Activated CD4-positive, alpha-beta T cell treated with anti-CD3 and anti-CD28 coated beads, Interleukin-2, amount 10 ng/mL, durations not matched to agents 7 days and 5 days (primary cell): ENCODE measurements at regions not wholly inside any gene's neighbourhood (a gene's known extent, or its start where the extent isn't known, plus 50 kb on each side); places are given as distances from the start of the nearest gene placed in this dataset.

Source experiments
- CTCF ChIA-PET: fragments of 350-600 bp; sonication (Branson Sonifier 250); formaldehyde crosslinking; loops from one replicate; lab custom pipeline; 2021; ENCODE audit warnings: antibody characterized with exemption; lab: Charles Lee
- POLR2A ChIA-PET: fragments of 350-600 bp; sonication (Branson Sonifier 250); formaldehyde crosslinking; loops from one replicate; lab custom pipeline; 2021; ENCODE audit warnings: antibody characterized with exemption; lab: Charles Lee
- DNase-seq: peaks from one replicate; pipeline ENCODE4 v3.0.0-alpha.2; 2020
- H3K27ac Mint-ChIP-seq: one replicate; pipeline ENCODE4 v1.8.0; 2021; ENCODE audit warnings: mild to moderate bottlenecking, moderate library complexity, mixed read lengths
- H3K27me3 Mint-ChIP-seq: one replicate; pipeline ENCODE4 v1.8.0; 2021; ENCODE audit warnings: mixed read lengths
- H3K36me3 Mint-ChIP-seq: one replicate; pipeline ENCODE4 v1.8.0; 2021; ENCODE audit warnings: low read depth, mixed read lengths
- H3K4me1 Mint-ChIP-seq: one replicate; pipeline ENCODE4 v1.8.0; 2021; ENCODE audit warnings: mixed read lengths
- H3K4me3 Mint-ChIP-seq: one replicate; pipeline ENCODE4 v1.8.0; 2021; ENCODE audit warnings: mild to moderate bottlenecking, moderate library complexity, mixed read lengths
- H3K9me3 Mint-ChIP-seq: one replicate; pipeline ENCODE4 v1.8.0; 2021; ENCODE audit warnings: mixed read lengths

GRCh38 chr15:36221992-36222391 is 357.4 kb upstream of the CDIN1 start:
- H3K4me3 Mint-ChIP-seq = no peak overlapping the region
- ChIA-PET CTCF (no interaction called here), POLR2A (no interaction called here)
- H3K27ac Mint-ChIP-seq = no peak overlapping the region
- no peaks in the 10 kb centered on the region for H3K4me1 Mint-ChIP-seq
- H3K9me3 Mint-ChIP-seq = peaks cover 9% of the 10 kb centered on the region
- H3K36me3 Mint-ChIP-seq = no peaks in the 10 kb centered on the region
- DNase-seq = no peak
- no peaks in the 10 kb centered on the region for H3K27me3 Mint-ChIP-seq

- H3K36me3 Mint-ChIP-seq = no peaks in the 10 kb centered on the region
These were observed 348.6 kb upstream of the CDIN1 start for GRCh38 chr15:36230776-36231175.

DNA sequence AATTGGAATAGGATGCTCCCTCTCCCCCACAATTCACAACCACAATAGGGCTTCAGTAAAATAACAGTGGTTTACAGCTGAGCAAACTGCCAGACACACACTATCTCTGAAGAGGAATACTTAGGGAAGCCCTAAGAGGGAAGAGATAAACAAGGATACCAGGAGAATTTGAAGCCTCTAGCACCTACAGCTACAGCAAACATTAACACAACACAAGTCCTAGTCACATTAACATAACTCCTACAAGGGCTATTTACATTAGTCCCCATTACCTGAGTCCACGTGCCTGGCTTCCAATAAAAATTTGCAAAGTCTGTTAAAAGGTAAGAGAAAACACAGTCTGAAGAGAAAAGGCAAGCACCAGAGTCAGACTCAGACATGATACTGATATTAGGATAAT is 346.9 kb upstream of the CDIN1 start:
- POLR2A ChIA-PET = no interaction called here
- H3K4me1 Mint-ChIP-seq = no peaks in the 10 kb centered on the region
- DNase-seq = no peak
- H3K27me3 Mint-ChIP-seq = no peaks in the 10 kb centered on the region
- H3K9me3 Mint-ChIP-seq = no peaks in the 10 kb centered on the region
- H3K36me3 Mint-ChIP-seq = no peaks in the 10 kb centered on the region
- no peak overlapping the region for H3K27ac Mint-ChIP-seq
- H3K4me3 Mint-ChIP-seq = no peak overlapping the region
- CTCF ChIA-PET = no interaction called here

More at GRCh38 chr15:36230776-36231175, 348.6 kb upstream of the CDIN1 start:
- Mint-ChIP-seq H3K27ac (no peak overlapping the region), H3K9me3 (no peaks in the 10 kb centered on the region), H3K4me3 (no peak overlapping the region), H3K27me3 (no peaks in the 10 kb centered on the region), H3K4me1 (no peaks in the 10 kb centered on the region)
- DNase-seq = no peak
- ChIA-PET CTCF (no interaction called here), POLR2A (no interaction called here)

GRCh38 chr15:36234743-36235142 is 344.7 kb upstream of the CDIN1 start:
- ChIA-PET CTCF (no interaction called here), POLR2A (no interaction called here)
- Mint-ChIP-seq H3K27me3 (no peaks in the 10 kb centered on the region), H3K4me1 (no peaks in the 10 kb centered on the region), H3K27ac (no peak overlapping the region), H3K36me3 (no peaks in the 10 kb centered on the region), H3K4me3 (no peak overlapping the region), H3K9me3 (no peaks in the 10 kb centered on the region)
- no peak for DNase-seq

- no peak overlapping the region for H3K4me3 Mint-ChIP-seq
- POLR2A ChIA-PET = no interaction called here
- H3K27me3 Mint-ChIP-seq = no peaks in the 10 kb centered on the region
- H3K36me3 Mint-ChIP-seq = no peaks in the 10 kb centered on the region
- no peak for DNase-seq
- CTCF ChIA-PET = no interaction called here
- H3K4me1 Mint-ChIP-seq = no peaks in the 10 kb centered on the region
- no peak overlapping the region for H3K27ac Mint-ChIP-seq
- H3K9me3 Mint-ChIP-seq = no peaks in the 10 kb centered on the region
These were observed 344.3 kb upstream of the CDIN1 start for GRCh38 chr15:36235173-36235572.

DNA sequence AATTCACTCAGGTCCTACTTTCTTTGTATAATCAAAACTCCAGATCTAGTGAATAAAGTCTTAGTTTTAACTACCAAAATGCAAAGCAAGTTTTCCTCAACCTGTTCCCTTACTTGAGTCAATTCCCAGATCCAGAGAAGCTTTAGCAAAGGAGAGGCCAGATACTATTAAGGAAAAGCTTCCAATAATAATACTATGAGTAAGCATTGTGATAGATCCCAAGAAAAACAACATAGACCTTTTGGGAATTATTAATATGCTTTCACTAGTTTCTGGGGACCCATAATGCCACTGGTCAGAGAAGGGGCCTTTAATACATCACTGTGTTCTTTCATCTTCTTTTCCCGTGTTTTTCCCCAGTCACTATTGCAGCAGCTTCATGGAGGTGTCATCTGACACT is 339.9 kb upstream of the CDIN1 start:
- no peak for DNase-seq
- H3K4me1 Mint-ChIP-seq = no peaks in the 10 kb centered on the region
- H3K27me3 Mint-ChIP-seq = no peaks in the 10 kb centered on the region
- H3K27ac Mint-ChIP-seq = no peak overlapping the region
- no peak overlapping the region for H3K4me3 Mint-ChIP-seq
- H3K36me3 Mint-ChIP-seq = no peaks in the 10 kb centered on the region
- ChIA-PET POLR2A (no interaction called here), CTCF (no interaction called here)
- H3K9me3 Mint-ChIP-seq = peaks cover 7% of the 10 kb centered on the region

DNA sequence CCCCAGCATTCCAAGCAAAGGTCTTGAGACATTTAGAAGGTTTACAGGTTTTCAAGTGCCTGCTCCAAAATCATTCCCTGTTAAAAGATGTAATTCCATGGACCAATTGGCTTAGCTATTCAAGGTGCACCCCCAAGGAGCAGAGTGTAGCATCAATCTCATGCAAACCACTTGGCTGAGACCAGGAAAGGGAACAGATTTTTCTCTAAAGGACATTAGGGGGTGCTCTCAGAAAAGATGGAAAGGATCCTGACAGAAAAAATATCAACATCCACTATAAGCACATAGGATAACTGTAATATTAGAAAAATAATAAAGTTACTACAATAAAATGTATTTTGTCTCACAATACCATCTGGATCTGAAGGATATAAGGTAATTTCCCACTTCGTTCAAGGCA is 328.0 kb upstream of the CDIN1 start:
- H3K4me1 Mint-ChIP-seq = no peaks in the 10 kb centered on the region
- H3K9me3 Mint-ChIP-seq = no peaks in the 10 kb centered on the region
- CTCF ChIA-PET = no interaction called here
- no peak overlapping the region for H3K4me3 Mint-ChIP-seq
- POLR2A ChIA-PET = no interaction called here
- DNase-seq = no peak
- H3K27ac Mint-ChIP-seq = no peak overlapping the region
- H3K36me3 Mint-ChIP-seq = no peaks in the 10 kb centered on the region
- no peaks in the 10 kb centered on the region for H3K27me3 Mint-ChIP-seq

GRCh38 chr15:36252146-36252711 is 327.2 kb upstream of the CDIN1 start:
- ChIA-PET POLR2A (no interaction called here), CTCF (no interaction called here)
- H3K4me1 Mint-ChIP-seq = no peaks in the 10 kb centered on the region
- no peaks in the 10 kb centered on the region for H3K9me3 Mint-ChIP-seq
- no peak for DNase-seq
- no peaks in the 10 kb centered on the region for H3K27me3 Mint-ChIP-seq
- no peaks in the 10 kb centered on the region for H3K36me3 Mint-ChIP-seq
- no peak overlapping the region for H3K4me3 Mint-ChIP-seq
- no peak overlapping the region for H3K27ac Mint-ChIP-seq

DNA sequence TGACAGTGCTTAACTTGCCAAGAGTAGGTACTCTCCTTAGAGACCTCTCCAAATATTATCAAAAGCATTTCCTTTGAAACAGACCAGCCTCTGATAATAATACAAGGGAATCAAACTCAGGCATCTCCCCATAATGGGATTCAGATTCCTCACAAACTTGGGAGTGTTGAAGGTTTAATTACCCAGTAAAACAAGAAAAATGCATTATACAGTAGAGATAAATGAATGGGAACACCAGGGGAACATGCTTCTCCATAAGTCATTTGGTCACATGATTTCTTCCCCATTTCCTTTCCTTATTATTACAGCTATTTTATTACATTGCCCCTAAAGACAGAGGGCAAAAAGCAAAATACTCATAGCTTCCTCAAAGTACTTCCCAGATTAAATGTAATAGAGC is 325.0 kb upstream of the CDIN1 start:
- H3K27me3 Mint-ChIP-seq = no peaks in the 10 kb centered on the region
- POLR2A ChIA-PET = no interaction called here
- no peak overlapping the region for H3K4me3 Mint-ChIP-seq

DNA sequence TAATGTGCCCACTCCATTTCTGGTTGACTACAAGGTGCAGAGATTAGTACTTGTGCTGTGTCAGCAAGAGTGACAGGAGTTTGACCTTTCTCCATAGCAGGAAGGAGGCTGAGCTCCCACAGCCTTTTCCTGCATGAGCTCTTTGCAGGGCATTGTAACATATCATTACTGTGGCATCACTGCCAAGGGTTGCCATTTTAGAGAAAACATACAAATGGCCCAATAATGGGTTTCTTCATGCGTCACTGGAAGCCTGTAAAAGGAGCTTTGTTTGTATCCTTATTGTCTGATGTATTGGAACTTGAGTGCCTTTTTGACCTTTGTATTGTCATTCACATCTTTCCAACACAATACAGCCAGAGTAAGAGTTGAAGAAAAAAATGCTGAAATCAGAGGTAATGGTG is 323.0 kb upstream of the CDIN1 start:
- no peak for DNase-seq
- Mint-ChIP-seq H3K27me3 (no peaks in the 10 kb centered on the region), H3K27ac (no peak overlapping the region), H3K4me1 (no peaks in the 10 kb centered on the region), H3K9me3 (no peaks in the 10 kb centered on the region), H3K4me3 (no peak overlapping the region), H3K36me3 (no peaks in the 10 kb centered on the region)
- ChIA-PET CTCF (no interaction called here), POLR2A (no interaction called here)

More for the DNA sequence above, 325.0 kb upstream of the CDIN1 start:
- H3K27ac Mint-ChIP-seq = no peak overlapping the region
- no peaks in the 10 kb centered on the region for H3K36me3 Mint-ChIP-seq
- CTCF ChIA-PET = no interaction called here
- no peak for DNase-seq
- H3K9me3 Mint-ChIP-seq = no peaks in the 10 kb centered on the region
- no peaks in the 10 kb centered on the region for H3K4me1 Mint-ChIP-seq

- Mint-ChIP-seq H3K27me3 (no peaks in the 10 kb centered on the region), H3K27ac (no peak overlapping the region), H3K9me3 (no peaks in the 10 kb centered on the region), H3K4me1 (no peaks in the 10 kb centered on the region), H3K36me3 (no peaks in the 10 kb centered on the region), H3K4me3 (no peak overlapping the region)
- DNase-seq = no peak
- ChIA-PET CTCF (no interaction called here), POLR2A (no interaction called here)
These were observed 315.8 kb upstream of the CDIN1 start for GRCh38 chr15:36263666-36264065.

GRCh38 chr15:36265422-36265821 is 314.0 kb upstream of the CDIN1 start:
- no peaks in the 10 kb centered on the region for H3K36me3 Mint-ChIP-seq
- H3K4me3 Mint-ChIP-seq = no peak overlapping the region
- ChIA-PET POLR2A (no interaction called here), CTCF (no interaction called here)
- H3K27me3 Mint-ChIP-seq = no peaks in the 10 kb centered on the region
- no peak for DNase-seq
- no peaks in the 10 kb centered on the region for H3K9me3 Mint-ChIP-seq
- no peaks in the 10 kb centered on the region for H3K4me1 Mint-ChIP-seq
- no peak overlapping the region for H3K27ac Mint-ChIP-seq

- CTCF ChIA-PET = no interaction called here
- no peaks in the 10 kb centered on the region for H3K9me3 Mint-ChIP-seq
These were observed 308.4 kb upstream of the CDIN1 start for GRCh38 chr15:36271048-36271447.

GRCh38 chr15:36275656-36276055 is 303.8 kb upstream of the CDIN1 start:
- Mint-ChIP-seq H3K4me1 (no peaks in the 10 kb centered on the region), H3K9me3 (peaks cover 5% of the 10 kb centered on the region), H3K27ac (no peak overlapping the region), H3K36me3 (no peaks in the 10 kb centered on the region), H3K4me3 (no peak overlapping the region), H3K27me3 (no peaks in the 10 kb centered on the region)
- no peak for DNase-seq
- POLR2A ChIA-PET = no interaction called here
- CTCF ChIA-PET = no interaction called here

More at GRCh38 chr15:36271048-36271447, 308.4 kb upstream of the CDIN1 start:
- no peaks in the 10 kb centered on the region for H3K36me3 Mint-ChIP-seq
- no peak overlapping the region for H3K27ac Mint-ChIP-seq
- no peaks in the 10 kb centered on the region for H3K4me1 Mint-ChIP-seq
- DNase-seq = no peak
- H3K4me3 Mint-ChIP-seq = no peak overlapping the region
- H3K27me3 Mint-ChIP-seq = no peaks in the 10 kb centered on the region
- POLR2A ChIA-PET = no interaction called here
